ENCODE measurements at regions not wholly inside any gene's neighbourhood (a gene's known extent, or its start where the extent isn't known, plus 50 kb on each side); places are given as distances from the start of the nearest gene placed in this dataset.

DNA sequence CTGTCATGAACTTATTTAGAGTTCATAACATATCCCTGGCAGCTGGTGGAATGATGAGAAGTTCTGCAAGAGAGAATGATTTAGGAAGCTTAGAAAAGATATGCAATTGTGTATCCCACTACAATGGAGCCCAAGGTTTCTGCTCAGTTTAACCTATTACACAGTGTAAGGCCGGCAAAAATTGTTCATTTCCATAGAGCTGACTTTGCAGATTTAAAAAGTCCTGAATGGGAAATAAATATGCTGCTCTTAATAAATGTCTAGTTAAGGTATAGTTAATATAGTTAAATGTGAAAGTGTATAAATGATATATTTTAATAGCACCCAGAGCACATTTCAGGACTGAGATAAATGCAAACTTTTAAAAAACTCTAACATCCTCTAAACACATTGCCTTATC lies 149.9 kb downstream of the EVX1 start:
- TF ChIP-seq CTCF (IDR thresholded peaks at IDR 0.05): no peak
- no peak for TF ChIP-seq POLR2A (IDR thresholded peaks at IDR 0.05)
